ENCODE measurements at regions not wholly inside any gene's neighbourhood (a gene's known extent, or its start where the extent isn't known, plus 50 kb on each side); places are given as distances from the start of the nearest gene placed in this dataset.

GRCh38 chr22:49269371-49269770, 558.3 kb downstream of the BRD1 start:
- H3K4me3 ChIP-seq (ENCODE audit: low read length): no peak overlapping the region
- H3K9me2 ChIP-seq (replicated peaks; ENCODE audit: insufficient read depth, low read length): no peaks in the 10 kb centered on the region
- no peak overlapping the region for H3K4me2 ChIP-seq (ENCODE audit: low read depth, low read length, poor library complexity, severe bottlenecking)
- H3K27me3 ChIP-seq (ENCODE audit: low read length): no peaks in the 10 kb centered on the region
- H4K20me1 ChIP-seq (ENCODE audit: insufficient read depth, low read depth, low read length): no peaks in the 10 kb centered on the region
- DNase-seq: no peak
- H3K9me3 ChIP-seq (ENCODE audit: low read length): no peaks in the 10 kb centered on the region
- H3K27ac ChIP-seq (ENCODE audit: low read length): no peak overlapping the region
- no peak overlapping the region for H3K9ac ChIP-seq (ENCODE audit: low read length)
- no peaks in the 10 kb centered on the region for H3K79me2 ChIP-seq (ENCODE audit: low read length)
- no peaks in the 10 kb centered on the region for H3K36me3 ChIP-seq (ENCODE audit: insufficient read depth, low read length)
- no peaks in the 10 kb centered on the region for H3K4me1 ChIP-seq (ENCODE audit: low read length)
- H2AFZ ChIP-seq (ENCODE audit: low read length): no peak overlapping the region

GRCh38 chr22:49268924-49269323, 558.7 kb downstream of the BRD1 start:
- Histone ChIP-seq H3K27me3 (ENCODE audit: low read length) (no peaks in the 10 kb centered on the region), H4K20me1 (ENCODE audit: insufficient read depth, low read depth, low read length) (no peaks in the 10 kb centered on the region), H3K9me3 (ENCODE audit: low read length) (no peaks in the 10 kb centered on the region), H3K9ac (ENCODE audit: low read length) (no peak overlapping the region), H3K4me3 (ENCODE audit: low read length) (no peak overlapping the region), H3K9me2 (replicated peaks; ENCODE audit: insufficient read depth, low read length) (no peaks in the 10 kb centered on the region), H3K36me3 (ENCODE audit: insufficient read depth, low read length) (no peaks in the 10 kb centered on the region), H3K79me2 (ENCODE audit: low read length) (no peaks in the 10 kb centered on the region), H2AFZ (ENCODE audit: low read length) (no peak overlapping the region), H3K27ac (ENCODE audit: low read length) (no peak overlapping the region), H3K4me2 (ENCODE audit: low read depth, low read length, poor library complexity, severe bottlenecking) (no peak overlapping the region), H3K4me1 (ENCODE audit: low read length) (no peaks in the 10 kb centered on the region)
- DNase-seq: no peak

- Histone ChIP-seq H4K20me1 (ENCODE audit: insufficient read depth, low read depth, low read length) (no peaks in the 10 kb centered on the region), H3K9ac (ENCODE audit: low read length) (no peak overlapping the region), H3K4me2 (ENCODE audit: low read depth, low read length, poor library complexity, severe bottlenecking) (no peak overlapping the region), H3K79me2 (ENCODE audit: low read length) (no peaks in the 10 kb centered on the region), H3K4me3 (ENCODE audit: low read length) (no peak overlapping the region), H3K36me3 (ENCODE audit: insufficient read depth, low read length) (no peaks in the 10 kb centered on the region), H3K9me2 (replicated peaks; ENCODE audit: insufficient read depth, low read length) (no peaks in the 10 kb centered on the region), H3K4me1 (ENCODE audit: low read length) (no peaks in the 10 kb centered on the region), H3K27me3 (ENCODE audit: low read length) (no peaks in the 10 kb centered on the region), H3K27ac (ENCODE audit: low read length) (no peak overlapping the region), H3K9me3 (ENCODE audit: low read length) (no peaks in the 10 kb centered on the region), H2AFZ (ENCODE audit: low read length) (no peak overlapping the region)
- no peak for DNase-seq
These were observed 559.7 kb downstream of the BRD1 start for GRCh38 chr22:49267996-49268395.

GRCh38 chr22:49266561-49267519, 560.8 kb downstream of the BRD1 start:
- Histone ChIP-seq H3K9ac (ENCODE audit: low read length) (no peak overlapping the region), H3K79me2 (ENCODE audit: low read length) (no peaks in the 10 kb centered on the region), H3K4me3 (ENCODE audit: low read length) (no peak overlapping the region), H3K4me2 (ENCODE audit: low read depth, low read length, poor library complexity, severe bottlenecking) (no peak overlapping the region), H3K9me2 (replicated peaks; ENCODE audit: insufficient read depth, low read length) (no peaks in the 10 kb centered on the region), H3K9me3 (ENCODE audit: low read length) (no peaks in the 10 kb centered on the region), H3K27ac (ENCODE audit: low read length) (no peak overlapping the region), H3K27me3 (ENCODE audit: low read length) (no peaks in the 10 kb centered on the region), H3K4me1 (ENCODE audit: low read length) (no peaks in the 10 kb centered on the region), H2AFZ (ENCODE audit: low read length) (no peak overlapping the region), H3K36me3 (ENCODE audit: insufficient read depth, low read length) (no peaks in the 10 kb centered on the region), H4K20me1 (ENCODE audit: insufficient read depth, low read depth, low read length) (no peaks in the 10 kb centered on the region)
- no peak for DNase-seq

- Histone ChIP-seq H3K9ac (ENCODE audit: low read length) (no peak overlapping the region), H3K9me3 (ENCODE audit: low read length) (no peaks in the 10 kb centered on the region), H3K9me2 (replicated peaks; ENCODE audit: insufficient read depth, low read length) (no peaks in the 10 kb centered on the region), H3K27ac (ENCODE audit: low read length) (no peak overlapping the region), H3K4me1 (ENCODE audit: low read length) (no peaks in the 10 kb centered on the region), H3K4me2 (ENCODE audit: low read depth, low read length, poor library complexity, severe bottlenecking) (no peak overlapping the region), H2AFZ (ENCODE audit: low read length) (no peak overlapping the region), H3K79me2 (ENCODE audit: low read length) (no peaks in the 10 kb centered on the region), H3K4me3 (ENCODE audit: low read length) (no peak overlapping the region), H4K20me1 (ENCODE audit: insufficient read depth, low read depth, low read length) (no peaks in the 10 kb centered on the region), H3K36me3 (ENCODE audit: insufficient read depth, low read length) (no peaks in the 10 kb centered on the region), H3K27me3 (ENCODE audit: low read length) (no peaks in the 10 kb centered on the region)
- DNase-seq: no peak
These were observed 563.0 kb downstream of the BRD1 start for GRCh38 chr22:49264696-49265095.

GRCh38 chr22:49263101-49263500, 564.6 kb downstream of the BRD1 start:
- Histone ChIP-seq H3K36me3 (ENCODE audit: insufficient read depth, low read length) (no peaks in the 10 kb centered on the region), H3K9ac (ENCODE audit: low read length) (no peak overlapping the region), H4K20me1 (ENCODE audit: insufficient read depth, low read depth, low read length) (no peaks in the 10 kb centered on the region), H3K79me2 (ENCODE audit: low read length) (no peaks in the 10 kb centered on the region), H3K9me3 (ENCODE audit: low read length) (no peaks in the 10 kb centered on the region), H3K4me3 (ENCODE audit: low read length) (no peak overlapping the region), H3K4me1 (ENCODE audit: low read length) (no peaks in the 10 kb centered on the region), H3K9me2 (replicated peaks; ENCODE audit: insufficient read depth, low read length) (no peaks in the 10 kb centered on the region), H3K4me2 (ENCODE audit: low read depth, low read length, poor library complexity, severe bottlenecking) (no peak overlapping the region), H3K27me3 (ENCODE audit: low read length) (no peaks in the 10 kb centered on the region), H2AFZ (ENCODE audit: low read length) (no peak overlapping the region), H3K27ac (ENCODE audit: low read length) (no peak overlapping the region)
- DNase-seq: no peak

GRCh38 chr22:49262167-49262566, 565.5 kb downstream of the BRD1 start:
- no peaks in the 10 kb centered on the region for H3K9me2 ChIP-seq (replicated peaks; ENCODE audit: insufficient read depth, low read length)
- no peaks in the 10 kb centered on the region for H4K20me1 ChIP-seq (ENCODE audit: insufficient read depth, low read depth, low read length)
- DNase-seq: no peak
- H3K27ac ChIP-seq (ENCODE audit: low read length): no peak overlapping the region
- H2AFZ ChIP-seq (ENCODE audit: low read length): no peak overlapping the region
- H3K4me3 ChIP-seq (ENCODE audit: low read length): no peak overlapping the region
- no peaks in the 10 kb centered on the region for H3K27me3 ChIP-seq (ENCODE audit: low read length)
- no peak overlapping the region for H3K4me2 ChIP-seq (ENCODE audit: low read depth, low read length, poor library complexity, severe bottlenecking)
- no peaks in the 10 kb centered on the region for H3K4me1 ChIP-seq (ENCODE audit: low read length)
- no peaks in the 10 kb centered on the region for H3K79me2 ChIP-seq (ENCODE audit: low read length)
- H3K9ac ChIP-seq (ENCODE audit: low read length): no peak overlapping the region
- H3K9me3 ChIP-seq (ENCODE audit: low read length): no peaks in the 10 kb centered on the region
- no peaks in the 10 kb centered on the region for H3K36me3 ChIP-seq (ENCODE audit: insufficient read depth, low read length)

GRCh38 chr22:49261616-49262015, 566.1 kb downstream of the BRD1 start:
- no peak overlapping the region for H3K27ac ChIP-seq (ENCODE audit: low read length)
- H3K4me1 ChIP-seq (ENCODE audit: low read length): no peaks in the 10 kb centered on the region
- DNase-seq: no peak
- H3K9me3 ChIP-seq (ENCODE audit: low read length): no peaks in the 10 kb centered on the region
- no peaks in the 10 kb centered on the region for H3K9me2 ChIP-seq (replicated peaks; ENCODE audit: insufficient read depth, low read length)
- no peak overlapping the region for H3K4me2 ChIP-seq (ENCODE audit: low read depth, low read length, poor library complexity, severe bottlenecking)
- H3K36me3 ChIP-seq (ENCODE audit: insufficient read depth, low read length): no peaks in the 10 kb centered on the region
- no peak overlapping the region for H3K4me3 ChIP-seq (ENCODE audit: low read length)
- no peaks in the 10 kb centered on the region for H3K27me3 ChIP-seq (ENCODE audit: low read length)
- H4K20me1 ChIP-seq (ENCODE audit: insufficient read depth, low read depth, low read length): no peaks in the 10 kb centered on the region
- no peaks in the 10 kb centered on the region for H3K79me2 ChIP-seq (ENCODE audit: low read length)
- H3K9ac ChIP-seq (ENCODE audit: low read length): no peak overlapping the region
- no peak overlapping the region for H2AFZ ChIP-seq (ENCODE audit: low read length)

All from Karpas-422 (cell line).